GM12878 (cell line): ENCODE measurements at regions not wholly inside any gene's neighbourhood (a gene's known extent, or its start where the extent isn't known, plus 50 kb on each side); places are given as distances from the start of the nearest gene placed in this dataset.

Experiments
- ATAC-seq: fragments of 200-7000 bp; cut with Tn5 transposase; 3 replicates; pipeline ENCODE4 v1.9.1; 2020; ENCODE audit warnings: mild to moderate bottlenecking, moderate library complexity
- BruUV-seq: library from RNA; stranded (reverse); fragments of 400-500 nt; replicated peaks from 2 replicates; lab custom pipeline; 2021; lab: Mats Ljungman, UMichigan
- CTCF ChIA-PET: fragments of 300-600 bp; sonication (Branson Sonifier 250); formaldehyde crosslinking; extraction: SDS; loops from one replicate; lab custom pipeline; 2021; ENCODE audit warnings: inconsistent platforms; lab: Yijun Ruan, JAX
- POLR2A ChIA-PET: fragments of 350-600 bp; formaldehyde crosslinking; extraction: SDS; loops from one replicate; lab custom pipeline; 2021; ENCODE audit warnings: inconsistent platforms; lab: Charles Lee
- RAD21 ChIA-PET: fragments of 300-600 bp; sonication (Branson Sonifier 250); formaldehyde crosslinking; loops from one replicate; lab custom pipeline; 2023; ENCODE audit warnings: antibody characterized with exemption; ENCODE audit not compliant: unreplicated experiment; lab: Charles Lee
- SMC1A ChIA-PET: fragments of 300-600 bp; sonication (Branson Sonifier 250); formaldehyde crosslinking; loops from one replicate; lab custom pipeline; 2023; ENCODE audit not compliant: unreplicated experiment, uncharacterized antibody; lab: Charles Lee
- DNase-seq: peaks from one replicate; pipeline ENCODE4 v3.0.0-alpha.2; 2011; ENCODE audit warnings: low read depth, low spot score
- FAIRE-seq: peaks from 3 replicates; lab custom pipeline; 2011; peaks lifted over from hg19 to GRCh38; lab: Jason Lieb, UNC
- H2AFZ ChIP-seq: 2 replicates; pipeline ENCODE4 v1.6.0; 2011; ENCODE audit warnings: low read depth, low read length, control low read depth; ENCODE audit not compliant: control insufficient read depth
- H3K27ac ChIP-seq: 2 replicates; pipeline ENCODE4 v1.5.1; 2011; ENCODE audit warnings: control low read depth; ENCODE audit not compliant: control insufficient read depth, insufficient read depth
- H3K27me3 ChIP-seq, 2 experiments: replicated peaks in 1 of 2; 2 replicates each; pipeline versions ENCODE4 v1.6.0 to v1.6.1; 2011; ENCODE audit warnings: low read length in 1 of 2; ENCODE audit not compliant: control insufficient read depth in 2 of 2, insufficient read depth in 2 of 2
- H3K36me3 ChIP-seq, 2 experiments: 2 replicates each; pipeline ENCODE4 v1.5.1; 2011; ENCODE audit warnings: low read length in 1 of 2; ENCODE audit not compliant: control insufficient read depth in 2 of 2, insufficient read depth in 2 of 2
- H3K4me1 ChIP-seq: 2 replicates; pipeline ENCODE4 v1.6.1; 2011; ENCODE audit warnings: mild to moderate bottlenecking, low read length, moderate library complexity, mixed read lengths; ENCODE audit not compliant: control insufficient read depth, insufficient read depth
- H3K4me2 ChIP-seq: 2 replicates; pipeline ENCODE4 v1.6.0; 2011; ENCODE audit warnings: control low read depth; ENCODE audit not compliant: control insufficient read depth, insufficient read depth
- H3K4me3 ChIP-seq: fragments of 200-600 bp; sonication (generic); 2 replicates; pipeline ENCODE4 v1.5.1; 2016
- H3K79me2 ChIP-seq: 2 replicates; pipeline ENCODE4 v1.6.0; 2011; ENCODE audit warnings: low read length; ENCODE audit not compliant: control insufficient read depth, insufficient read depth
- H3K9ac ChIP-seq: 2 replicates; pipeline ENCODE4 v1.8.0; 2011; ENCODE audit warnings: low read length, control low read depth, mixed read lengths; ENCODE audit not compliant: control insufficient read depth, insufficient read depth
- H3K9me3 ChIP-seq: replicated peaks from 3 replicates; pipeline ENCODE4 v1.5.1; 2011; ENCODE audit warnings: mild to moderate bottlenecking, low read length; ENCODE audit not compliant: control insufficient read depth, insufficient read depth
- H4K20me1 ChIP-seq: 2 replicates; pipeline ENCODE4 v1.6.0; 2011; ENCODE audit not compliant: control insufficient read depth, insufficient read depth
- FOS ChIP-seq: IDR thresholded peaks from 3 replicates; pipeline ENCODE4 v1.6.1; 2011; ENCODE audit warnings: borderline replicate concordance; ENCODE audit not compliant: insufficient read length; ENCODE audit errors: extremely low read depth
- HDGF ChIP-seq: fragments of 450-650 bp; IDR thresholded peaks from 2 replicates; pipeline ENCODE4 v1.6.1; 2016; ENCODE audit warnings: antibody characterized with exemption
- KDM1A ChIP-seq: fragments of 200-600 bp; sonication (generic); IDR thresholded peaks from 2 replicates; pipeline ENCODE4 v1.6.1; 2016; ENCODE audit warnings: borderline replicate concordance
- NFXL1 ChIP-seq: fragments of 450-650 bp; IDR thresholded peaks from 2 replicates; pipeline ENCODE4 v1.6.1; 2017; ENCODE audit warnings: antibody characterized with exemption, mild to moderate bottlenecking, borderline replicate concordance
- RAD21 ChIP-seq: IDR thresholded peaks from 2 replicates; pipeline ENCODE4 v1.6.1; 2011; ENCODE audit warnings: mild to moderate bottlenecking, low read depth, low read length, moderate library complexity; ENCODE audit not compliant: insufficient read depth
- RFX5 ChIP-seq: IDR thresholded peaks from 2 replicates; pipeline ENCODE4 v1.6.1; 2011; ENCODE audit warnings: low read depth, low read length, improper control_type of control experiment
- SIX5 ChIP-seq: IDR thresholded peaks from 2 replicates; pipeline ENCODE4 v1.6.1; 2011; ENCODE audit warnings: mild to moderate bottlenecking, low read depth, low read length, moderate library complexity; ENCODE audit not compliant: severe bottlenecking
- SP1 ChIP-seq: IDR thresholded peaks from one replicate; pipeline ENCODE4 v1.6.1; 2011; ENCODE audit warnings: low read depth, low read length
- SPI1 ChIP-seq: IDR thresholded peaks from 2 replicates; pipeline ENCODE4 v1.6.1; 2011; ENCODE audit warnings: low read depth, mild to moderate bottlenecking, low read length, moderate library complexity, borderline replicate concordance; ENCODE audit not compliant: insufficient read depth
- TARDBP ChIP-seq: IDR thresholded peaks from 2 replicates; pipeline ENCODE4 v1.6.1; 2016; ENCODE audit warnings: borderline replicate concordance
- YBX1 ChIP-seq: fragments of 450-650 bp; IDR thresholded peaks from 2 replicates; pipeline ENCODE4 v1.6.1; 2016; ENCODE audit warnings: antibody characterized with exemption
- WGBS: methylation state at CpG from one replicate; pipeline ENCODE4 v1.1.6; 2016; ENCODE audit warnings: low lambda C conversion rate; ENCODE audit not compliant: insufficient replicate concordance, insufficient coverage; ENCODE audit errors: missing lambda C conversion rate; 5-methylcytosine and 5-hydroxymethylcytosine counted together
- in situ Hi-C: fragments of 300-500 bp; cut with MboI; formaldehyde crosslinking; loops from 9 replicates; pipeline ENCODE4 v1.14.3; 2018; ENCODE audit warnings: mixed read lengths
- intact Hi-C: fragments of 100-400 bp; cut with micrococcal nuclease; formaldehyde crosslinking; loops from one replicate; pipeline ENCODE4 v1.14.2; 2022; ENCODE audit not compliant: unreplicated experiment
- TF ChIP-seq, protein P1 (sequence below): fragments of 450-650 bp; IDR thresholded peaks from 2 replicates; pipeline ENCODE4 v1.6.1; 2016; ENCODE audit warnings: mild to moderate bottlenecking, moderate library complexity, borderline replicate concordance
- TF ChIP-seq, protein P2 (sequence below): IDR thresholded peaks from 2 replicates; pipeline ENCODE4 v1.6.1; 2012; ENCODE audit warnings: low read depth, low read length, improper control_type of control experiment
- TF ChIP-seq, protein P3 (sequence below): fragments of 450-650 bp; IDR thresholded peaks from 2 replicates; pipeline ENCODE4 v1.6.1; 2017; ENCODE audit warnings: low read depth, mild to moderate bottlenecking, moderate library complexity
- TF ChIP-seq, protein P4 (sequence below), 3 experiments: IDR thresholded peaks in 2 of 3; conservative IDR thresholded peaks in 1 of 3; 2 replicates each; pipeline ENCODE4 v1.5.1; 2011; ENCODE audit warnings: low read depth in 3 of 3, low read length in 3 of 3, mild to moderate bottlenecking in 3 of 3, control low read depth in 2 of 3, moderate library complexity in 2 of 3, inconsistent platforms in 1 of 3, mixed read lengths in 1 of 3; ENCODE audit not compliant: control insufficient read depth in 2 of 3, insufficient read depth in 1 of 3; ENCODE audit errors: extremely low read depth in 1 of 3

DNA sequence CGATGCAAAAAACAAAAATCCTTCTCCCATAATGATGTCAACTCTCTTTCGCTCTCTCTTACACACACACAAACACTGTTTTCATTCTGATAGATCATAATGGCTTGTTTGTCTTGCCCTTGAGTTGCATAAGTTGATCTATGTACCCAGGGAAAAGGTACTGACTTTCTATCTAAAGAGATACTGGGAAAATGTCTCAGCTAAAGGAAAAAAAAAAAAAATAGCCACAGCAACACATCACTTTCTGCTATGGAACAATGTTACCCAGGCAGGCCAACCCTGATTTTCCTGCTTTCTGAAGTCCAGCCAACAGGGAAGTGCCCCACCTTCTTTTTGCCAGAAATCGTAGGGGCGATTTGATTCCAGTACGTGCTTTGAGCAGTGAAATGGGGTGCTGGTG lies 212.6 kb upstream of the ACTBL2 start:
- no peaks in the 10 kb centered on the region for H3K27me3 ChIP-seq
- WGBS: 57% methylated on average over 5 of the region's 5 CpGs
- ChIA-PET RAD21 (no interaction called here), SMC1A (interaction anchor here (0.6 to 1.6 kb wide), 2 partner anchors 34 to 41 kb away, joined by 3 read pairs; no protein-coding TSS in a partner anchor), CTCF (interaction anchor here (1.4 to 2.1 kb wide), 2 partner anchors 45 to 196 kb away, joined by 3 to 10 read pairs; no protein-coding TSS in a partner anchor), POLR2A (no interaction called here)
- no peak overlapping the region for H3K9ac ChIP-seq
- DNase-seq: no peak
- H2AFZ ChIP-seq: no peak overlapping the region
- intact Hi-C loops (loop anchor here (5.0 kb wide), 1 partner anchor 198 kb away; no protein-coding TSS in a partner anchor), in situ Hi-C loops (no loop called here)
- H3K27ac ChIP-seq: no peak overlapping the region
- no peaks in the 10 kb centered on the region for H3K4me1 ChIP-seq
- H3K4me3 ChIP-seq: no peak overlapping the region
- H3K9me3 ChIP-seq: no peaks in the 10 kb centered on the region
- TF ChIP-seq, protein P1, sequence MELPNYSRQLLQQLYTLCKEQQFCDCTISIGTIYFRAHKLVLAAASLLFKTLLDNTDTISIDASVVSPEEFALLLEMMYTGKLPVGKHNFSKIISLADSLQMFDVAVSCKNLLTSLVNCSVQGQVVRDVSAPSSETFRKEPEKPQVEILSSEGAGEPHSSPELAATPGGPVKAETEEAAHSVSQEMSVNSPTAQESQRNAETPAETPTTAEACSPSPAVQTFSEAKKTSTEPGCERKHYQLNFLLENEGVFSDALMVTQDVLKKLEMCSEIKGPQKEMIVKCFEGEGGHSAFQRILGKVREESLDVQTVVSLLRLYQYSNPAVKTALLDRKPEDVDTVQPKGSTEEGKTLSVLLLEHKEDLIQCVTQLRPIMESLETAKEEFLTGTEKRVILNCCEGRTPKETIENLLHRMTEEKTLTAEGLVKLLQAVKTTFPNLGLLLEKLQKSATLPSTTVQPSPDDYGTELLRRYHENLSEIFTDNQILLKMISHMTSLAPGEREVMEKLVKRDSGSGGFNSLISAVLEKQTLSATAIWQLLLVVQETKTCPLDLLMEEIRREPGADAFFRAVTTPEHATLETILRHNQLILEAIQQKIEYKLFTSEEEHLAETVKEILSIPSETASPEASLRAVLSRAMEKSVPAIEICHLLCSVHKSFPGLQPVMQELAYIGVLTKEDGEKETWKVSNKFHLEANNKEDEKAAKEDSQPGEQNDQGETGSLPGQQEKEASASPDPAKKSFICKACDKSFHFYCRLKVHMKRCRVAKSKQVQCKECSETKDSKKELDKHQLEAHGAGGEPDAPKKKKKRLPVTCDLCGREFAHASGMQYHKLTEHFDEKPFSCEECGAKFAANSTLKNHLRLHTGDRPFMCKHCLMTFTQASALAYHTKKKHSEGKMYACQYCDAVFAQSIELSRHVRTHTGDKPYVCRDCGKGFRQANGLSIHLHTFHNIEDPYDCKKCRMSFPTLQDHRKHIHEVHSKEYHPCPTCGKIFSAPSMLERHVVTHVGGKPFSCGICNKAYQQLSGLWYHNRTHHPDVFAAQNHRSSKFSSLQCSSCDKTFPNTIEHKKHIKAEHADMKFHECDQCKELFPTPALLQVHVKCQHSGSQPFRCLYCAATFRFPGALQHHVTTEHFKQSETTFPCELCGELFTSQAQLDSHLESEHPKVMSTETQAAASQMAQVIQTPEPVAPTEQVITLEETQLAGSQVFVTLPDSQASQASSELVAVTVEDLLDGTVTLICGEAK: no peak
- no peak for TF ChIP-seq TARDBP
- TF ChIP-seq RAD21: no peak
- no peak for TF ChIP-seq FOS
- TF ChIP-seq KDM1A: no peak
- no peak for TF ChIP-seq HDGF
- TF ChIP-seq YBX1: no peak
- TF ChIP-seq SPI1: no peak
- TF ChIP-seq RFX5: no peak
- no peak for TF ChIP-seq SP1
- TF ChIP-seq NFXL1: no peak
- TF ChIP-seq, protein P2, sequence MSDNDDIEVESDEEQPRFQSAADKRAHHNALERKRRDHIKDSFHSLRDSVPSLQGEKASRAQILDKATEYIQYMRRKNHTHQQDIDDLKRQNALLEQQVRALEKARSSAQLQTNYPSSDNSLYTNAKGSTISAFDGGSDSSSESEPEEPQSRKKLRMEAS: no peak
- TF ChIP-seq SIX5: no peak
- TF ChIP-seq, protein P3, sequence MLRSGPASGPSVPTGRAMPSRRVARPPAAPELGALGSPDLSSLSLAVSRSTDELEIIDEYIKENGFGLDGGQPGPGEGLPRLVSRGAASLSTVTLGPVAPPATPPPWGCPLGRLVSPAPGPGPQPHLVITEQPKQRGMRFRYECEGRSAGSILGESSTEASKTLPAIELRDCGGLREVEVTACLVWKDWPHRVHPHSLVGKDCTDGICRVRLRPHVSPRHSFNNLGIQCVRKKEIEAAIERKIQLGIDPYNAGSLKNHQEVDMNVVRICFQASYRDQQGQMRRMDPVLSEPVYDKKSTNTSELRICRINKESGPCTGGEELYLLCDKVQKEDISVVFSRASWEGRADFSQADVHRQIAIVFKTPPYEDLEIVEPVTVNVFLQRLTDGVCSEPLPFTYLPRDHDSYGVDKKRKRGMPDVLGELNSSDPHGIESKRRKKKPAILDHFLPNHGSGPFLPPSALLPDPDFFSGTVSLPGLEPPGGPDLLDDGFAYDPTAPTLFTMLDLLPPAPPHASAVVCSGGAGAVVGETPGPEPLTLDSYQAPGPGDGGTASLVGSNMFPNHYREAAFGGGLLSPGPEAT: no peak
- TF ChIP-seq, protein P4, sequence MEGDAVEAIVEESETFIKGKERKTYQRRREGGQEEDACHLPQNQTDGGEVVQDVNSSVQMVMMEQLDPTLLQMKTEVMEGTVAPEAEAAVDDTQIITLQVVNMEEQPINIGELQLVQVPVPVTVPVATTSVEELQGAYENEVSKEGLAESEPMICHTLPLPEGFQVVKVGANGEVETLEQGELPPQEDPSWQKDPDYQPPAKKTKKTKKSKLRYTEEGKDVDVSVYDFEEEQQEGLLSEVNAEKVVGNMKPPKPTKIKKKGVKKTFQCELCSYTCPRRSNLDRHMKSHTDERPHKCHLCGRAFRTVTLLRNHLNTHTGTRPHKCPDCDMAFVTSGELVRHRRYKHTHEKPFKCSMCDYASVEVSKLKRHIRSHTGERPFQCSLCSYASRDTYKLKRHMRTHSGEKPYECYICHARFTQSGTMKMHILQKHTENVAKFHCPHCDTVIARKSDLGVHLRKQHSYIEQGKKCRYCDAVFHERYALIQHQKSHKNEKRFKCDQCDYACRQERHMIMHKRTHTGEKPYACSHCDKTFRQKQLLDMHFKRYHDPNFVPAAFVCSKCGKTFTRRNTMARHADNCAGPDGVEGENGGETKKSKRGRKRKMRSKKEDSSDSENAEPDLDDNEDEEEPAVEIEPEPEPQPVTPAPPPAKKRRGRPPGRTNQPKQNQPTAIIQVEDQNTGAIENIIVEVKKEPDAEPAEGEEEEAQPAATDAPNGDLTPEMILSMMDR (IDR thresholded peaks at IDR 0.05 in 2 of 3, conservative IDR thresholded peaks at IDR 0.05 in 1 of 3; ENCODE audit: control insufficient read depth in 2 of 3, extremely low read depth in 1 of 3, insufficient read depth in 1 of 3, low read depth in 3 of 3, low read length in 3 of 3): no peak
- ATAC-seq: no peak
- H3K4me2 ChIP-seq: no peak overlapping the region
- H3K36me3 ChIP-seq: no peaks in the 10 kb centered on the region
- FAIRE-seq: no peak
- no peaks in the 10 kb centered on the region for H3K79me2 ChIP-seq
- H4K20me1 ChIP-seq: no peaks in the 10 kb centered on the region
- no TSS peak for BruUV-seq
